Keratinocyte (primary cell): ENCODE measurements at regions not wholly inside any gene's neighbourhood (a gene's known extent, or its start where the extent isn't known, plus 50 kb on each side); places are given as distances from the start of the nearest gene placed in this dataset.

ENCODE experiments used
- CTCF ChIP-seq, 3 experiments: IDR thresholded peaks in 1 of 3; conservative IDR thresholded peaks in 1 of 3; optimal IDR thresholded peaks in 1 of 3; 2 replicates in 2 of 3; 3 replicates in 1 of 3; pipeline versions ENCODE3 to v1.5.1; 2011; ENCODE audit warnings: low read length in 3 of 3, mild to moderate bottlenecking in 3 of 3, moderate library complexity in 2 of 3, control low read depth in 1 of 3, inconsistent platforms in 1 of 3; ENCODE audit not compliant: insufficient read depth in 2 of 3; ENCODE audit errors: extremely low read depth in 1 of 3
- EZH2 ChIP-seq: IDR thresholded peaks from one replicate; pipeline ENCODE4 v1.6.1; 2012; ENCODE audit warnings: inconsistent platforms, mild to moderate bottlenecking, low read length, moderate library complexity

GRCh38 chr2:147553775-147554271, 291.0 kb upstream of the ACVR2A start:
- TF ChIP-seq CTCF (optimal IDR thresholded peaks at IDR 0.05 in 1 of 3, IDR thresholded peaks at IDR 0.05 in 1 of 3, conservative IDR thresholded peaks at IDR 0.05 in 1 of 3; ENCODE audit: extremely low read depth in 1 of 3, insufficient read depth in 2 of 3, low read length in 3 of 3) (no peak), EZH2 (no peak)
